NCI-H2171 treated with DMSO at 0.1 percent for 48 hours (cell line): ENCODE measurements at regions not wholly inside any gene's neighbourhood (a gene's known extent, or its start where the extent isn't known, plus 50 kb on each side); places are given as distances from the start of the nearest gene placed in this dataset.
"Not testable (repeated sequence)": the region's sequence is repeated elsewhere in the genome, so short reads cannot be mapped to it uniquely, and the experiment has no call there.

ENCODE experiments used
- DNase-seq: peaks from one replicate; lab custom pipeline; 2025; lab: John Stamatoyannopoulos, UW

- DNase-seq: peak; percentile 94
These were observed 1209.9 kb downstream of the NSUN3 start for GRCh38 chr3:95272781-95273180.

DNA sequence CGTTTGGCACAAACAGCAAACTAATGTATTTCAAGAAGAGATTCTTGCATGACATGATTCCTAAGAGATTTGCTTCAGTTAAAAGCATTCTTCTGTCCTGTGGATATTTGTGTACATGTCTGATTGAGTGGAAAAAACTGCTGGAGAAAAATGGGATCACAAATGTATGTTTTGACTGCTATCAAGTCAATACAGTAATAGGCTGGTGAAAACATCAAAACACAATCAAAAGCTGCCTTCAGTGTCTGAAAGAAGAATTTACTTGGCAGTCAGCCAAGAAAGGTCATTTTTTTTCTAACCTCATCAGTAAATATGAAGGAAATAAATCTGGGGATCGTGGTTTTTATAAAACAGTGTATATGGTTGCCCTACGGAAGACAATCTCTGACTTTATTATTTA lies 1214.8 kb downstream of the NSUN3 start:
- DNase-seq: peak; percentile 84

DNA sequence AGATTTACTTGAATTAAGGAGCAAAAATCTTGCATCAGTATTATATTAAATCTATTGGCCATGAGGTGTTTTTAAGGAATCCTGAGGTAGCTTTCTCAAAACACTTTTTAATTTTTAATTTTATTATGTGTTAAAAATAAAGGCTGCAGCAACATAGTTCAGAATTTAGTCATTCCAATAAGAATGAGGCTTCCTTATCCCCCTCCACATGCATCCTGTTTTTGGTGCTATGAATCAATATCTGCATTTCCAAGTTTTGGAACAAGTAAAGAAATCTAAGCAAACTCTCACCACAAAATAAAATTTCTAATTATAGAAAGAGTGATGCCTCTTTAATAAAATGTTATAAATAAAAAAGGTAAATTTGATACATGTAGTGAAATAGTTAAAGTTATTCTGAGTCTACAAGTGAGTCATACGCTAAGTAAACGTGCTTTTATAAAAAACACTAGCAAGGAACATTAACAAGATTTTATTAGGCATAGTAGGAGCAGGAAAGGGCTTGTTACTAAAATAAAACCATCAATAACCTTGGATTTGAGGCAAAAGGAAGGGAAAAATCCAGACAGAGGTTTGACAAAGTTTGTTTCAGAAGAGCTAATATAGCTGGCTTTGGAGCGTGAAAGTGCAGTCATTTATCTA lies 1218.0 kb downstream of the NSUN3 start:
- DNase-seq: no peak

- DNase-seq: no peak
These were observed 1226.4 kb downstream of the NSUN3 start for GRCh38 chr3:95289295-95289694.

DNA sequence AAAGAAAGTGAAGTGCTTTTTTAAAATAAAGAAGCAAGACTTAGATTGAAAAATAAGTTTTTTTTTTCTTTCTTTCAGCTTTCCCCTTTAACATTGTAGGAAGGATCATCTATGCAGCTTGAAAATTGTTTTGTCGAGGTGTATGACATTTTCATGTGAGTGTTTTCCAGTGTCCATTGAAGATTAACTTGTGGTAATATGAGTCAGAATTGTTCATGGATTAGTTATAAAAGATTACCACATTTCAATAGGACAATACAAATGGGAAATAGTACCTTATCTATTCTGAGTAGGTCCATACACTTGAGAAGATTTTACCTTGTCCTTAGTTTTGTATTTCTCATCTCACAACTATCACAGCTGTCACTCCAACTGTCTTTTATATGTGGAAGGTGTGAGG lies 1234.7 kb downstream of the NSUN3 start:
- no peak for DNase-seq

DNA sequence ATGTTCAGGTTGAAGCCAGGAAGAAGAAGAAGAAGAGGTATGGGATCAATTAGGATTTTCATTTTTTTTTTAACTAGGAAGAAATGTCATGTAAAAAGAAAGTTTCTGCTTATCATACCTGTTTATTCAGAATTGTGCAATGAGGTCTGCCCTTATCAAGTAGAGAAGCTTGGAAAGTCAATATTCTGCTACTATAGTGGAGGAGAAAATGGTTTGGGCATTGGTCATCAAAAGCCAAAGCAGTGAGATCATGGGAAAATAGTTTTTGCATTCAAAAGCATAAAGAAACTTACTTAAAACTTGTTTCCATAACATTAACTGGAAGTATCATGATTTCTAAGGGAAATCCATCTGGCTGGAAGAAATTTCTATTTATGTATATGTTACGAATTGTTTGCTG lies 1239.2 kb downstream of the NSUN3 start:
- no peak for DNase-seq

GRCh38 chr3:95310560-95310959 lies 1247.7 kb downstream of the NSUN3 start:
- no peak for DNase-seq

DNA sequence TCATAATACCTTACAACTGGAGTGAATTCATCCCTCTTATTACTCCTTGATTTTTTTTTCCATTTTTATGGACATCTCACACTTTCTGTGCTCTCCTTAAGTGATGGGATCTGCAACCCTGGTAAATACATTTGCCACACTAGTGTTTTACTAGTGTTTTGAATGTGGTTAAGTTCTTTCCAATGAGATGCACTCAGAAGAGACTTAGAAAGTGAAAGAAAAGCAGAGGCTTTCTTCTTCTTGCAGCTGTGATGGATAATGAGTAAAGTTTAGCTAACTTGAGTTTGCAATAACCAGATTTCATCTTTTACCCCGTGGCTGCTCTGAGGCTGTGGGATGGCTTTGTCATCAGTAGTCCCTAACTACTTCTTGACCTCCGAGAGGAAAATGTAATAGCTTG lies 1248.4 kb downstream of the NSUN3 start:
- no peak for DNase-seq

DNA sequence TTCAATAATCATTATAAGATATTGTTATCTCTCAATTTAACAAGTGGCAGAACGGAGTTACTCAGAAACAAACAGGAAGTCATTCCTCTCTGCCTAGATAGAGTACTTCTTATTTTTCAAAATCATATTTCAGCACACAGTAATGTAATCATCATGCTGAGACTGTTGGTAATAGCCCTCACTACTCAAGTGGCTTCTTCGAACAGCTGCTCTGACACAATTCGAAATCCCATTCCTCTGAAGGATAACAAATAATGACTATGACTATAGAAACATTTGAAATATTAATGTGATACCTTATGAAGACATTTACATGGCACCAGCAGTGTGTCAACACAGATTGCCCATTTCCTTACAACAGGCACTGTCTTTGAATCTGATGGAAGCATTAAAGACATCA lies 1249.8 kb downstream of the NSUN3 start:
- DNase-seq: peak; percentile 53

GRCh38 chr3:95319921-95320494 lies 1257.1 kb downstream of the NSUN3 start:
- no peak for DNase-seq

GRCh38 chr3:95327478-95327877 lies 1264.6 kb downstream of the NSUN3 start:
- DNase-seq: no peak

DNA sequence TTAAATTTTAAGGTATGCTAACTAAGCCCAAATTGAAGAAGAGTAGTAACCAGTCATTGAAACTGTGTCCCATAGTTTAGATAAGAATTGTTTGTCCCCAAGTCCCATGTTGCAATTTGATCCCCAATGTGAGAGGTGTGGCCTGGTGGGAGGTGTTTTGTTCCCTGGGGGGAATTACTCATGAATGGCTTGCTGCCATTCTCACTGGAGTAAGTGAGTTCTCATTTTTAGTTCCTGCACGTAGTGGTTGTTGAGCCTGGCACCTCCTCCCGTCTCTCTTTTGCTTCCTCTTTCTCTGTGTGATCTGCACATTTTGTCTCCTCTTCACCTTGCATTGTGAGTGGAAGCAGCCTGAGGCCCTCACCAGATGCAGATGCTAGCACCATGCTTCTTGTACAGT lies 1271.0 kb downstream of the NSUN3 start:
- DNase-seq: peak; percentile 83

GRCh38 chr3:95334461-95334860 lies 1271.6 kb downstream of the NSUN3 start:
- peak; percentile 61 for DNase-seq

- DNase-seq: no peak
These were observed 1272.7 kb downstream of the NSUN3 start for GRCh38 chr3:95335517-95335916.

DNA sequence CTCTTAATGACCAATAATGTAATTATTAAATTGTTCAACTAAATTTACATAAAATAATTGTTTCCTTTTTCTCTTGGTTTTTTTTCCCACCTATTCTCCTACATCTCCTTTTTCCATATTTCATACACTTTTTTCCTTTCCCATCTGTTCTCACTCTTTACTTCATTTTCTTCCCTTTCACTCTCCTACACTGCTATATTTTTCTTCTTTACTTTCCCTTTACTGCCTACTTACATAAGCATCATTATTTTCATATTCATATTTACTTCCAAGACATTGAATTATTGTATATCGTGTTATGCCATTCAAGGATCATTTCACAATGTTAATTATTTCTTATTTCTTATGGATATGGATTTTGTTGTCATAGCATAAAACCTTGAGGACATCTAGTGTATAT lies 1275.6 kb downstream of the NSUN3 start:
- DNase-seq: no peak

- DNase-seq: no peak
These were observed 1278.5 kb downstream of the NSUN3 start for GRCh38 chr3:95341314-95341713.

- no peak for DNase-seq
These were observed 1280.4 kb downstream of the NSUN3 start for GRCh38 chr3:95343228-95343627.

GRCh38 chr3:95343767-95344166 lies 1280.9 kb downstream of the NSUN3 start:
- peak; percentile 82 for DNase-seq

DNA sequence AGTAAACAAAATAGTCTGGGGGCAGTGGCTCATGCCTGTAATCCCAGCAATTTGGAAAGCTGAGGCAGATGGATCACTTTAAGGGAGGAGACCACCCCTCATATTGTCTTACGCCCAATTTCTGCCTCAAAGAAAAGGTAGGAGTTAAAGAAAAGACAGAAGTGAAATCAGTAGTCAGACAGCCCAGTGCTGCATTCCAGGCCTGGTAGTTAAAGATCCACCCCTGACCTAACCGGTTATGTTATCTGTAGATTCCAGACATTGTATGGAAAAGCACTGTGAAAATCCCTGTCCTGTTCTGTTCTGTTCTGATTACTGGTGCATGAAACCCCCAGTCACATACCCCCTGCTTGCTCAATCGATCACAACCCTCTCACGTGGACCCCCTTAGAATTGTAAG lies 1285.1 kb downstream of the NSUN3 start:
- not testable (repeated sequence) for DNase-seq

- DNase-seq: no peak
These were observed 1286.0 kb downstream of the NSUN3 start for GRCh38 chr3:95348879-95349278.

GRCh38 chr3:95350049-95350448 lies 1287.2 kb downstream of the NSUN3 start:
- no peak for DNase-seq

- DNase-seq: no peak
These were observed 1288.3 kb downstream of the NSUN3 start for GRCh38 chr3:95351158-95351557.

GRCh38 chr3:95352471-95352870 lies 1289.6 kb downstream of the NSUN3 start:
- DNase-seq: no peak

- DNase-seq: no peak
These were observed 1291.6 kb downstream of the NSUN3 start for GRCh38 chr3:95354489-95354888.
